Heart left ventricle (tissue), 13 donors: ENCODE measurements at regions not wholly inside any gene's neighbourhood (a gene's known extent, or its start where the extent isn't known, plus 50 kb on each side); places are given as distances from the start of the nearest gene placed in this dataset.

Experiments
- POLR2A ChIP-seq, 2 donors: fragments of 450-650 bp; IDR thresholded peaks; one replicate each; pipeline ENCODE4 v1.6.1; 2017; ENCODE audit warnings: antibody characterized with exemption in 2 of 2, mild to moderate bottlenecking in 2 of 2, moderate library complexity in 2 of 2
- TF ChIP-seq, protein P1 (sequence below), 12 donors: fragments of 200-600 bp; sonication (generic) in 4 of 12; IDR thresholded peaks; one replicate each; pipeline versions ENCODE4 v1.5.0 to v1.8.0; 2018 to 2022; ENCODE audit warnings: antibody characterized with exemption in 12 of 12, mild to moderate bottlenecking in 5 of 12
- donor health status: ischemic (EF 13 %, LVEDD 7.1; RV severe dilation, severe dysfunction).
- donor health status: DM: no; HTN: yes; CAD: no.
- donor health status: DM: no; HTN: no; CAD: no.
- donor health status: ischemic (EF 25% LVEDD 6.9; RV normal size, moderate dysfunction).
- donor health status: ischemic (EF 25% LVEDD 5.7; RV mildly dilated, moderate dysfunction).
- donor health status: ischemic (EF 35%, LVEDD 5.7; RV mildly dilated, moderate dysfunction).
- donor health status: nonischemic (EF 11% LVEDD 7.7; RV severe dilation, severe dysfunction).
- donor health status: DM: yes; HTN: yes; CAD: no.
- donor health status: PGD.
- donor health status: ischemic (EF 29% LVEDD 5.4; RV normal size, mild dysfunction).
- donor health status: nonischemic (EF 23%, LVEDD 6.1; RV moderate dilation, normal function).

DNA sequence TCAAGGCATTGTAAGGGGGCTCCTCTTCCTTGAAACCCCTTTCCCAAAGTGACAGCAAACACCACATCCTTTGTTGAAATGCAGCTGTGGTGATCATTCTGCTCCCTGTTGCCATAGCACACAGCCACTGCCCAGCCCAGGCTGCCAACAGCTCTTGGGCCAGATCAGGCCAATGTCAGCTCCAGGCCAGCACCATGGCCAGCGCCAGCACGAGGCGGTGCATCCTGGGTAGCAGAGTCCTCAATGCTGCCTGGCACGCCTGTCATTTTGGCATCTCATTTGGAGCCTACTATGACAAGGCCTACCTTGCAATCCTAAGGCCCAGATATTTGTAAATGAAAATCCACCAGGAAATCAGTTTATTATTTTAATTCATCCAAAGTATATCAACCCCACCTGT lies 390.6 kb downstream of the DNAH5 start:
- TF ChIP-seq, protein P1, sequence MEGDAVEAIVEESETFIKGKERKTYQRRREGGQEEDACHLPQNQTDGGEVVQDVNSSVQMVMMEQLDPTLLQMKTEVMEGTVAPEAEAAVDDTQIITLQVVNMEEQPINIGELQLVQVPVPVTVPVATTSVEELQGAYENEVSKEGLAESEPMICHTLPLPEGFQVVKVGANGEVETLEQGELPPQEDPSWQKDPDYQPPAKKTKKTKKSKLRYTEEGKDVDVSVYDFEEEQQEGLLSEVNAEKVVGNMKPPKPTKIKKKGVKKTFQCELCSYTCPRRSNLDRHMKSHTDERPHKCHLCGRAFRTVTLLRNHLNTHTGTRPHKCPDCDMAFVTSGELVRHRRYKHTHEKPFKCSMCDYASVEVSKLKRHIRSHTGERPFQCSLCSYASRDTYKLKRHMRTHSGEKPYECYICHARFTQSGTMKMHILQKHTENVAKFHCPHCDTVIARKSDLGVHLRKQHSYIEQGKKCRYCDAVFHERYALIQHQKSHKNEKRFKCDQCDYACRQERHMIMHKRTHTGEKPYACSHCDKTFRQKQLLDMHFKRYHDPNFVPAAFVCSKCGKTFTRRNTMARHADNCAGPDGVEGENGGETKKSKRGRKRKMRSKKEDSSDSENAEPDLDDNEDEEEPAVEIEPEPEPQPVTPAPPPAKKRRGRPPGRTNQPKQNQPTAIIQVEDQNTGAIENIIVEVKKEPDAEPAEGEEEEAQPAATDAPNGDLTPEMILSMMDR (IDR thresholded peaks at IDR 0.05) = no peak
- TF ChIP-seq POLR2A (IDR thresholded peaks at IDR 0.05) = no peak
